Left colon (tissue), 2 donors: ENCODE measurements at regions not wholly inside any gene's neighbourhood (a gene's known extent, or its start where the extent isn't known, plus 50 kb on each side); places are given as distances from the start of the nearest gene placed in this dataset.

Experiments
- ATAC-seq: fragments of 200-7000 bp; cut with Tn5 transposase; one replicate; pipeline ENCODE4 v1.9.1; 2020; ENCODE audit warnings: mild to moderate bottlenecking, moderate library complexity
- DNase-seq, 2 donors: peaks; one replicate each; pipeline ENCODE4 v3.0.0-alpha.2; 2020
- intact Hi-C, 2 donors: fragments of 100-400 bp; cut with DNase I in 1 of 2; cut with micrococcal nuclease in 1 of 2; formaldehyde crosslinking; loops; one replicate each; pipeline versions ENCODE4 v1.11.2 to v1.14.0; 2022; cut with DNase I, micrococcal nuclease
- donor health status: DM: no; HTN: no; CAD: no.
- donor health status: DM: yes; HTN: yes; CAD: no.

DNA sequence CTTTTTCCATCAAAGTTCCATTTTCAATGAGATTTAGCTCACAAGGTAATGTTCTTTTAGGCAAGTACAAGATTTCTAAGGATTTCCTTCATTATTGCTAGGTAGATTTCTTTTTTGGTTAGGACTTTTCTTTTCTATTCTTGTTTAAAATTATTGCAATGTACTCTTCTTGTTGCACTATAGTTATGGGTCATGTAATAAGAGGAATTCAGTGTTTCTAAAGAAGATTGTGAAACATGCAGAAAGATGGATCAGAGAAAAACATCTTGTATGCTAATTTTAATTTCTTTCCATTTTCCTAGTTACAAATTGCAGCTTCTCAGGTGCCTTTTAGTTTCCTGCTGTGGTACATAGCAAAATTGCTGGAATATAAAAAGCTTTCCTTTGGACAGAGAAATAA lies 56.1 kb downstream of the BTG1 start:
- intact Hi-C loops = no loop called here
- DNase-seq (no peak), ATAC-seq (no peak)

DNA sequence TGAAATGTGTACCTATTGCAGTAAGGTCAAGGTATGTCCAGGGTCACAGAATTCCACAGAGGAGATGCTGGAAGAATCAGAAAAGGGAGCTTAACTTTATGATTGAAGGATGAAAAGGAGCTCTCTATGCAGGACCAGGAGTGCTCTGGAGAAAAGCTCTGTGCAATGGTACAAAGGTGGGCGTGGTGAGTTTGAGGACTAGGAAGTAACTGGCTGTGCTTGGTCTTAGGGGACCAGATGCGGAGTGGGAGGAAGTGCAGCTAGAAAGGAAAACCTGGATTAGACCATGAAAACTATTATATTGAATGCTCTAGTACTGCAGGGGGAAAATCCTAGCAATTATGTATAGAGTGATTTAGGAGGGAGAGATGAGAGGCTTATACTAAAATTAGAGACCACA lies 56.8 kb downstream of the BTG1 start:
- ATAC-seq (peak; percentile 47), DNase-seq (no peak)
- intact Hi-C loops = no loop called here

DNA sequence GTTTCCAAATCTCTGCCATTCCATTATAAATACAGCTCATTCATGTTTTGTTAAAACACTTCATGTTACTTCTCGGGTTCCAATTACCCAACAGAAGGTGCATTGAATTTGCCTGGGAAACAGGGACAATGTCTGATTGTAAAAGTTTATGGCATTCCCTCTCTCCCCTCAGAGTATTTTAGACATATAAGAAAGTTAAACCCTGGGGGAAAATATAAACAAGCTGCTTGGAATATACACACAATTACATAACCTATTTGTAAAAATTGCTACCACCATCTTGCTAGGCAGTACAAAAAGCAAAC lies 60.0 kb downstream of the BTG1 start:
- intact Hi-C loops = no loop called here
- no peak for ATAC-seq
- no peak for DNase-seq

DNA sequence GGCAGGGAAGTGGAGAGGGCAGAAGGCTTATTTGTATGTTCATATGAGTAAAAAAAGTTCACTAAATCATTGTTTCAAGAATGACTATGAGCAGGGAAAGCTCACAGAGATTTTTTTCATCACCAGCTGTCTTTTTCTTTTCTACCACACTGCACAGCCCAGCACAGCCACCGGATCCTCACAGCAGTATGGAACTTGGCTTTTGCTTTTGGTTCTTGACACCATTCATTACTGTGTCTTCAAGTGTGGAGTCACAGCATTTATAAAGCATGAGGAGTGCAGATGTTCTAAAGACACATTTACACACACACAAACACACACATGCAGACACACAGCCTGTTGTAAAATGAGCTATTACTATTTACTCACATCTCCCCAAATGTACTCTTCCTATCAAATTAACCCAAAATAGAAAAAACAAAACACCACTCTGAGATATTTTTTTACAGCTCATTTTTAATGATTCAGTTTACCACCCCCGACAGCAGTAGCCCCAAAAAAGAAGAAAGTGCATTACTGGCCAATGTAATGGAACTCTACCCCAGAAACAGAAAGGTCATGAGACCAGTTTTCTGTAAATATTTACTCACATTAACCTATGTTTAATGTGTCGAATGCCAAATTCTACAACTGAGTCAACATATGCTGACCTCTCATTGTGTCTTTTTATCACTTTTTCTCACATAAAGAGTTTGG lies 60.5 kb downstream of the BTG1 start:
- ATAC-seq (peak; percentile 38), DNase-seq (no peak)
- intact Hi-C loops = no loop called here

DNA sequence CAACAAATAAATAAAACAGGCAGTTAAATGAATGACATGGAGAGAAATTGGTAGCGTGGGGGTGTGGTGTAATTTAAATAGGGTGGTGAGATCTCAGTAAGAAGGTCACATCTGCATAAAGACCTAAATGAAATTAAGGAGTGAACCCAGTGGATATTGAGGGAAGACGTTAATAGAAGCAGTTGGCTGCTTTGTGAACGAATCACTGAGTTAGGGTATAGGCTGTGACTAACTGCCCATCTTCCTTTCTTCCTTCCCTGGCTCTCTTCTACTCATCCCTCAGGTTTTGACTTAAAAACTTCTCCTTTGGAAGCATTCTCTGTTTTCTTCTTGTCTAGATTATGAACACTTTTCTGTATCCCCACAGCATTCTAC lies 64.7 kb downstream of the BTG1 start:
- intact Hi-C loops = no loop called here
- ATAC-seq (no peak), DNase-seq (no peak)

DNA sequence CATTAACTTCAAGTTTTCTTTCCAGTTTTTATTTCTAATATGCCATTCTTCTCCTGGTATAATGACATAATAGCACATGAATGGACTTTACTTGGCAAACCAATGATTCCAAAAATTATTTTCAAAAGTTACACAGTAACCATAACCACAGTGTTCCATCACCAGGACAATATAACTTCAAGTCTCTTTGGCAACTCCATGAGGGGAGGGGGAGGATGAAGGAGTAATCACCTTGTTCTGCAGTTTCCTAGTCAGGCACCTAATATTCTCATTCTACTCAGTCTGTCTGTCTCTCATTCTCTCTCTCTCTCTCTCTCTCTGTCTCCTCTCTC lies 66.6 kb downstream of the BTG1 start:
- DNase-seq = no peak
- intact Hi-C loops = no loop called here
- ATAC-seq = no peak

DNA sequence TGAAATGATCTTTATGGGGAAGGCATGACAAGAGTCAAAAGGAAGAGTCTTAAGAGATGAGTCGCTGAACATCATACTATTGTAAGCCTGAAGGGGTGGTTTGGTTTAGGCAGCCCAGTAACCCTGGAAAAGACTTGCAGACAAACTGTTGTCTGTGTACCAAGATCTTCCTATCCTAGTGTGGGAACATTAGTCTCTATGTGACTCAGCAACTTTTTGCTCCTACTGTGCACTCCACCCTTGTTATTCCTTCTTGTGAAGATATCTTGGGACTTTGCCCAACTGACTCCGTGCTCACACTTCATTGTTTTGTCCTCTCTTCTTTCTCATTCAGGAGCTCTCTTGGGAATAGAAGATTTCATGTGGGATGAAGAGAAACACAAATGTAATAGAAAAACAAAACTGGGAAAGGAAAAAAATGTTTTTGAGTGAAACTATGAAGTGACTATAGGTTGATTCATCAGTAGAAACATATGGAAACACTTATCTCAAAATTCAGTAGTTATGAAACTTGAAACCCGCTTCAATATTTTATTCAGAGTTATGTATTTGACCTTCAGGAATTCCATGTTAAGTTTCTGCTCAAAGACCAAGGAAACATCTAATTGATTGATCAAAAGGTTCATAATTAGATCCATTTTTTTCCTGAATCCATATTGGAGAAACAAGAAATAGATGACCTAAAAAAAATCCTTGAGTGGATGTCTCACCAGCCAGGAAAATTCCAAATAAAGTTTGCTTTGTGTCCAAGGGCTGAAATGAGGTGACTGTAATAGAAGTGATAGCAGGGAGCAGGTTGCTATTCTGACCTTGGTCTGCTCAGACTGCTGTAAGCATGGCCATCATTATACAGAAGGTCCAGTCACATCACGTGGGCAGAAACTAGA lies 67.2 kb downstream of the BTG1 start:
- DNase-seq = no peak
- peak; percentile 88 for ATAC-seq
- intact Hi-C loops = no loop called here

DNA sequence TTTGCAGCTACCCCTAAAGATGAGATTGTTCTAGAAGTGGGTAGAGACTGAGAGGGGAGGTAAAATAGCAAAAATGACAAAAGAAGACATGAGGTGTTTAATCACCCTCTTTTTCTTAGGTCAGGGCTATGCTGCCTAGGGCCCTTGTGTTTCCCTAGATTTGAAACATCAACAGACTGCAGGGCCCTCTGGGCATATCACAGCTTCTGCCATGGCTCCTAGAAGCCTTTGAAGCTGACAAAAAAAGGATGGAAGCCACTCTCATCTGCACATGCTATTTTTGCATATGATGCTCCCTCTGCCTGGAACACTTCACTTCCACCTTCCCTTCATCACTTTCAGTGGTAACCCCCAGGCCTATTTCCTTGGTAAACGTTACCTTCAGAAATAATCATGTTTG lies 68.1 kb downstream of the BTG1 start:
- ATAC-seq = no peak
- intact Hi-C loops = no loop called here
- no peak for DNase-seq

DNA sequence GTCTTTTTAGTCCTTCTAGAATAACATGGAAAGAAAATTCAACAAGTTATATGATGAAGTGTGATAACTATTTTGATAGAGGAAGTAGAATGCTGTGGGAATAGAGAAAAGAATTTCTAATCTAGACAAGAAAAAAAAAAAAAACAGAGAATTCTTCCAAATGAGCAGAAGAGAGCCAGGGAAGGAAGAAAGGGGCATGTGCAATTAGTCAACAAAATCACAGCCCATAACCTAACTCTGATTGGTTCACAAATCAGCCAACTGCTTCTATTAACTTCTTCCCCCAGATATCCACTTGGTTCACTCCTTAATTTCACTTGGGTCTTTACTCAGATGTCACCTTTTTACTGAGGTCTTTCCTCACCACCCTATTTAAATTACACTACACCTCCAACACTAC lies 69.5 kb downstream of the BTG1 start:
- ATAC-seq (no peak), DNase-seq (no peak)
- intact Hi-C loops = no loop called here

DNA sequence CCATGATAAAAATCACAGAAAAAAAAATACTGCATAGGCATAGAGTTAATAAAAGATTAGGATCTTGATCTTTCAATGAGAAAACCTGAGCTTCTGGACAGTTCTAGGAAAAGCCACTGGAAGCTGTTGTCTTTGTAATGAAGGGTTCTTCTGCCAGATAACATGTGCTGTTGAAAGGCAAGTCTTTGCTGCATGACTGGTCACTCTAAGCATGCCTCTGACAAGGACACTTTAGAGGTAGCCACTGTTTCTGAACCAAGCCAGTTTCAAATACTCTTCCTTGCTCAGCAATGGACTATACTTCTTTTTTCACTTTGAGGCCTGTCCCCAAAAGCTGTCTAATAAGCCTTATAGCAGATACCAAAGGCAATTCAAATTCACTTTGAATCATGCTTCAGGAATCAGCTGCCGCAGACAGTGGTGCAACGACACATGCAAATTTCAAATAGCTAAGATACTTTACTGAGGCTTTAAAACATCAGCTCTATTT lies 70.2 kb downstream of the BTG1 start:
- ATAC-seq = no peak
- intact Hi-C loops = no loop called here
- DNase-seq = no peak

DNA sequence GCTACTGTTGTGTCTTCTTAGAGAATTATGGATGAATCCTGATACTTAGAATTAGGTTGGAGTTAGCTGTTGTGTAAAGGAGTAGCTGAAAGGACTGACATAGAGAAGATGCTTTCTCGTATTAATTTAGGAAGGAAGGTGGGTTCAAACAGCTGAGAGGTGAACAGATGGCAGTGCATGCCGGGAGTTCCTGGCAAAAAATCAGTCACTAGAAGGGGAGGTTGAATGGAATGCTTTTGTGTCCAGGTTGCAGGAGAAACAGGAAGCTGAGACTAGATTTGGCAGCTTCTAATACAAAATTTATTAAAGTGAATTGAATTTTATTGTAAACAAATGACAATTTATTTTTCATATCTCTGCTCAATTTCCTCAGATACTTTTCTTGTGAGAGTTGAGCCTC lies 70.8 kb downstream of the BTG1 start:
- intact Hi-C loops = loop anchor here in 1 of 2 donors (5.0 kb wide), 1 partner anchor 62 kb away; no protein-coding TSS in a partner anchor

DNA sequence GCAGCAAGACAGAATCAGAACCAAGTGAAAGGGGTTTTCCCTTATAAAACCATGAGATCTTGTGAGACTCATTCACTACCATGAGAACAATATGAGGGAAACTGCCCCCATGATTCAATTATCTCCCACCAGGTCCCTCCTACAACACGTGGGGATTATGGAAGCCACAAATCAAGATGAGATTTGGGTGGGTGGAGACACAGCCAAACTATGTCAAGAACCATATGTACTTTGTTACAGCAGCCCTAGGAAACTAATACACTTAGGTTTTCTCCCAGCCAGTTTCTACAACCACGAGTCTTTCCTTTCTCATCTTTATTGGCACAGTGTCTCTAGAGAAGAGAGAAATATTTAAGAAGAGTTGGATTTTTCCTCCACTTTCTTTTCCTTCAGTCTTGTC lies 72.6 kb downstream of the BTG1 start:
- intact Hi-C loops = loop anchor here in 1 of 2 donors (5.0 kb wide), 1 partner anchor 64 kb away; no protein-coding TSS in a partner anchor
- ATAC-seq = no peak
- no peak for DNase-seq

More for the DNA sequence above, 70.8 kb downstream of the BTG1 start:
- no peak for DNase-seq
- ATAC-seq = no peak

DNA sequence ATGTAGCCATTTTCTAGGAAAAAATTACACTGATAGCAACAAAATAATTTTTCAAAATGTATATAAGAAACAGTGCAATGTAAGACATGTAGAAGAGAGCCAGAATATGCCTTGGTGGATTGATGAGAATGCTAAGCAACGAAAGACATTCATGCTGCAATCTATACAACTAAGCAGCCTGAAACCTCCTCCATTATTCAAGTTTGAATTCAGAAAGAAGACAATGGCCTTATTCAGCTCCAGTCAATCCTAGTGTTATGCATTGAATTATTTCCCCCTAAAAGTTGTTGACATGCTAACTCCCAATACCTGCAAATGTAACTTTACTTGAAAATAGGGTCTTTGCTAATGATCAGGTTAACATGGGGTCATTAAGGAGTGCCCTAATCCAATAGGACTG lies 73.5 kb downstream of the BTG1 start:
- ATAC-seq = no peak
- intact Hi-C loops = loop anchor here in 1 of 2 donors (5.0 kb wide), 1 partner anchor 65 kb away; no protein-coding TSS in a partner anchor
- no peak for DNase-seq

DNA sequence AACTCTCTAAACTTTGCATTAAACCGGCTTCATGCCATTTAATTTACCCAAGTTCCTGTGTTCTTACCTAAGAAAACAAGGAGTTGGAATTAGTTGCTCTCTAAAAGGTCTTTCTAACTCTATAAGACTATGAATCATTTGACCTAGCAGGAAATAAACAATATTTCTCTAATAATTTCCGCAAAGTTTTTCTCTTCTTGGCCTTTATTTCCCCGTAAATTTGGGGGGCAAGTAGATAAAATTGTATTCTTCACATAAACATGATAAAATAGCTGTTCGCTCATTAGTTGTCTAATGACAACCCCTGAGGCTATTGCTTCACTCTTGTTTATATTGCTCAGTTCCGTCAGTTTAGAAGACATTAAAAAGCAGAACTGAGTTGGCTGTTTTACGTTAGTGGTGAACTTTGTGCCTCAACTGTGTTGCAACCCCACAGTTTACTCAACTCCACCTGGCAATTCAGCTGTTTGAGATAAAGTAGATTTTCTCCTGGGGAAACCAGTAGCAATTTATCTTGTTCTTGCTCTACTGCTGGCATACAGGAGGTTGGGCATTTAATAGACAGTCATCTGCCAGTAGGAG lies 74.7 kb downstream of the BTG1 start:
- peak; percentile 90 for ATAC-seq
- intact Hi-C loops = loop anchor here in 1 of 2 donors (5.0 kb wide), 1 partner anchor 66 kb away; no protein-coding TSS in a partner anchor
- peak; percentile 23 to 69 for DNase-seq

DNA sequence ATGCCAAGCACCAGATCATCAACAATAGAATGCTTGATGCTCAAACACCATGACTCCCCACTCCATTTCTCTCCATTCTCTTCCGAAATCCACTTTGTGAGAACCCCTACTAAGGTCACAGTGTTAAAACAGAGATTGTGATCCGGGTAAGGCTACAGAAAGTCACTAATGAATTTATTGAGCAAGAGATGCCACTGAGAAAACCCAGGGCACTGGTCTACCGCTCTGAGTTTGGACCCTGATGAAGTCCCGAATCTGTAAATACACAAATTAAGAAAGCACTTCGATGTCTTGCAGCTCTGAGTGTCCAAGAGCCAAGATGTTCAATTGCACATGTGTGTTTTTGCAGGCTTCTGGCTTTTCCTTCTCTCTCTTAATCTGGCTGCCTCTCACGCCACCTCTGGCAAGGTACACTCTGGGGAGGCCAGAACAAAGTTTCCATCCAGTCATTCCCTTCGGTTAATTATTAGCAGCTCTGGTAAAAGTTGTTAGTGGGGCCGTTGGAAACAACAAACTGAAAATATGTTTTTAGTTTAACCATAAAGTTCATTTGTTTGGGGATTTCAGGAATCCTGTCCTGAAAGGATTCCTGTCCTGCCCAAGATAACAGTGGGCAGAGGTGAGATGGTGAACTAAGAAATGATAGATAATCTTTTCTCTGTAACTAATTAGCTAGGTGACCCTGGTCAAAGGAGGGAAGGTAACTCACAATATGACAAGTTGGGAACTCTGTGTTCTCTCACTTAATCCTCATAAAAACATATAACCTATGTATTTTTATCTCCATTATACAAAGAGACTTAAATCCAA lies 75.4 kb downstream of the BTG1 start:
- peak; percentile 80 for ATAC-seq
- DNase-seq = peak; percentile 48 to 78
- intact Hi-C loops = loop anchor here in 1 of 2 donors (5.0 kb wide), 1 partner anchor 67 kb away; no protein-coding TSS in a partner anchor

DNA sequence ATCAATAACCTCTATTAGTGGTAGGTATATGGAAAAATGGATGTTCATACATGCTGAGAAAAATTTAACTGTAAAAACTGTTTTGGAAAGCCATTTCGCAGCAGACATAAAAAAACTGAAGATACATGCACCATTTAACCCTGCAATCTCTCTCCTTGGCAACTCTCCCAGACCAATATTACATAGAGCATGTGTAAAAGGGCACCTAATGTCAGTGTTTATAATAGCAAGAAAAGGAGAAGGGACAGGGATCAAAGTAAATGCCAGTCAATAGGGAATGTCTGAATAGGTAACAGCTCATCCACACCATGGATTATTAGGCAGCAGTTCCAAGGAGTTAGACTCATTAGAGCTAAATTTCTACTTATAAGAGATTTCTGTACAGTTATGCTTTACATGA lies 77.2 kb downstream of the BTG1 start:
- ATAC-seq = no peak
- intact Hi-C loops = no loop called here
- no peak for DNase-seq

DNA sequence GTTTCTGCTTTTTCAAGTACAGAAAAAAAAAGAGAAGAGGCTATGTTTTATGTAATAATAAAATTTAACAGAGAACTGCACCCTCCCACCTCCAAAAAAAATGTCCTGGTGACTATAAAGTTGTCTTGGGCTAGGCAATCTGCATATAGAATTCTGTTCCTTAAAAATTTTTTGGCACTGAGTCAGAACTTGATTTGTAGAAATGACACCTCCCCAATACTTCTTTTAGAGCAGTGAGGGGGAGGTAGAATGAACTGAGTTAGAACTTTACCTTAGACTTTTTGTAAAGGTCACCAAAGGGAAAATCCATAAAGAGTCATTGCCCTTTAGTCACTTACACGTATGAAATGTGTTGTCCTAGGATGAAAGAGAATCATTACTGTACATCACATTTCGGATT lies 80.0 kb downstream of the BTG1 start:
- intact Hi-C loops = no loop called here
- ATAC-seq (no peak), DNase-seq (no peak)

DNA sequence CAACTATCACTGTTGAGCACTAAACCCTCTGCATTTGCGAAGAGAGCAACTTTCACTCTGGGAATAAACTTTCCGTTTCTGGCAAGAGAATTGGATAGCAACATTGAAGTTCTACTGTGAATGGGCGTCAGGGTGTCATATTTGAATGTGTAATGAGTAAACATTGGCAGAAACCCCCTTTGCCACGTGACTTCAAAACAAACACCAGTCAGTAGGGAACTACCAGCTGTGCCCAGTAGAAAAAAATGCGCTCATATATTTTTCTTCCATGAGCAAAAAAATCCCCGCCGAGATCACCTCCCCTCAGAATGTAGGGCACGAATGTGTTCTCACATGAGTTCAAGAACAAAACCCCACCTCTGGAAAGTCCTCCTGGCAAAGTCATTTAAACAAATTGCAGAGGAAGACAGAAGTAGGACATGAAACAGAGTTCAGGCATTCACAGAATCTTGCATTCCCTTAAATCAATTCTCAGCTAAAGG lies 80.6 kb downstream of the BTG1 start:
- peak; percentile 24 to 43 for DNase-seq
- peak; percentile 69 for ATAC-seq
- intact Hi-C loops = no loop called here

DNA sequence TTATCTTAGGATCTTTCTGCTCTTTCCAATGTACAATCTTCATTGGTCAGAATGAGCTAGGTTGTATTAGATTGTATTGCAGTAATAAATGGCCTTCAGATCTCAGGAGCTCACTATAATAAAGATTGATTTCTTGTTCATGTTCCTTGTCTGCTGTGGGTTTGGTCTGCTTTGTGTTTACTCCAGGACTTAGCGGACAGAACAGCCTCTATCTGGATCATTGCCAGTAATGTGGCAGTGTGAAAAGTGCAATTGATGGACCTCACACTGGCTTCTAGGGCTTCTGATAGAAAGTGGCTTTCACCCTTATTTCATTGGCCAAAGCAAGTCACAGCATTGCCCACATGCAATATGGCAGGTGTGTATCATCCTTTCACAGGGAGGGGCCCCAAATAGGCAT lies 81.2 kb downstream of the BTG1 start:
- DNase-seq (no peak), ATAC-seq (peak; percentile 83)
- intact Hi-C loops = no loop called here
